ENCODE measurements at regions not wholly inside any gene's neighbourhood (a gene's known extent, or its start where the extent isn't known, plus 50 kb on each side); places are given as distances from the start of the nearest gene placed in this dataset.
"Not testable (repeated sequence)": the region's sequence is repeated elsewhere in the genome, so short reads cannot be mapped to it uniquely, and the experiment has no call there.

- no peak overlapping the region for H3K9ac ChIP-seq (ENCODE audit: low read depth, low read length)
- no peaks in the 10 kb centered on the region for H3K36me3 ChIP-seq (ENCODE audit: insufficient read depth, low read length)
- H3K27me3 ChIP-seq (ENCODE audit: control insufficient read depth, insufficient read depth, low read length) = no peaks in the 10 kb centered on the region
- H3K9me3 ChIP-seq (replicated peaks; ENCODE audit: low read length) = no peaks in the 10 kb centered on the region
- no peaks in the 10 kb centered on the region for H3K4me1 ChIP-seq (ENCODE audit: control insufficient read depth, insufficient read depth, low read length)
- no peak overlapping the region for H3K4me2 ChIP-seq (ENCODE audit: low read length)
- no peak overlapping the region for H3K4me3 ChIP-seq (ENCODE audit: low read length)
Measured at GRCh38 chr7:118938845-118939244, 714.3 kb downstream of the ANKRD7 start.

- no peak overlapping the region for H3K9ac ChIP-seq (ENCODE audit: low read depth, low read length)
- H3K4me3 ChIP-seq (ENCODE audit: low read length) = no peak overlapping the region
- H3K4me1 ChIP-seq (ENCODE audit: control insufficient read depth, insufficient read depth, low read length) = no peaks in the 10 kb centered on the region
- no peaks in the 10 kb centered on the region for H3K27me3 ChIP-seq (ENCODE audit: control insufficient read depth, insufficient read depth, low read length)
- no peak overlapping the region for H3K4me2 ChIP-seq (ENCODE audit: low read length)
- no peaks in the 10 kb centered on the region for H3K9me3 ChIP-seq (replicated peaks; ENCODE audit: low read length)
- H3K36me3 ChIP-seq (ENCODE audit: insufficient read depth, low read length) = no peaks in the 10 kb centered on the region
Measured at GRCh38 chr7:118944271-118944670, 719.8 kb downstream of the ANKRD7 start.

GRCh38 chr7:118945911-118946682, 721.6 kb downstream of the ANKRD7 start:
- no peaks in the 10 kb centered on the region for H3K27me3 ChIP-seq (ENCODE audit: control insufficient read depth, insufficient read depth, low read length)
- H3K36me3 ChIP-seq (ENCODE audit: insufficient read depth, low read length) = no peaks in the 10 kb centered on the region
- H3K4me3 ChIP-seq (ENCODE audit: low read length) = no peak overlapping the region
- H3K4me1 ChIP-seq (ENCODE audit: control insufficient read depth, insufficient read depth, low read length) = no peaks in the 10 kb centered on the region
- no peak overlapping the region for H3K9ac ChIP-seq (ENCODE audit: low read depth, low read length)
- no peaks in the 10 kb centered on the region for H3K9me3 ChIP-seq (replicated peaks; ENCODE audit: low read length)
- H3K4me2 ChIP-seq (ENCODE audit: low read length) = no peak overlapping the region

- no peaks in the 10 kb centered on the region for H3K4me1 ChIP-seq (ENCODE audit: control insufficient read depth, insufficient read depth, low read length)
- no peaks in the 10 kb centered on the region for H3K9me3 ChIP-seq (replicated peaks; ENCODE audit: low read length)
- H3K4me2 ChIP-seq (ENCODE audit: low read length) = no peak overlapping the region
- H3K27me3 ChIP-seq (ENCODE audit: control insufficient read depth, insufficient read depth, low read length) = no peaks in the 10 kb centered on the region
- H3K4me3 ChIP-seq (ENCODE audit: low read length) = no peak overlapping the region
- no peaks in the 10 kb centered on the region for H3K36me3 ChIP-seq (ENCODE audit: insufficient read depth, low read length)
- H3K9ac ChIP-seq (ENCODE audit: low read depth, low read length) = no peak overlapping the region
Measured at GRCh38 chr7:118948508-118948907, 724.0 kb downstream of the ANKRD7 start.

GRCh38 chr7:118949031-118949430, 724.5 kb downstream of the ANKRD7 start:
- H3K9me3 ChIP-seq (replicated peaks; ENCODE audit: low read length) = no peaks in the 10 kb centered on the region
- no peaks in the 10 kb centered on the region for H3K4me1 ChIP-seq (ENCODE audit: control insufficient read depth, insufficient read depth, low read length)
- no peaks in the 10 kb centered on the region for H3K36me3 ChIP-seq (ENCODE audit: insufficient read depth, low read length)
- H3K4me3 ChIP-seq (ENCODE audit: low read length) = no peak overlapping the region
- H3K9ac ChIP-seq (ENCODE audit: low read depth, low read length) = no peak overlapping the region
- no peak overlapping the region for H3K4me2 ChIP-seq (ENCODE audit: low read length)
- H3K27me3 ChIP-seq (ENCODE audit: control insufficient read depth, insufficient read depth, low read length) = no peaks in the 10 kb centered on the region

GRCh38 chr7:118956285-118956684, 731.8 kb downstream of the ANKRD7 start:
- H3K4me1 ChIP-seq (ENCODE audit: control insufficient read depth, insufficient read depth, low read length); H3K4me3 ChIP-seq (ENCODE audit: low read length); H3K9ac ChIP-seq (ENCODE audit: low read depth, low read length); H3K4me2 ChIP-seq (ENCODE audit: low read length); H3K9me3 ChIP-seq (replicated peaks; ENCODE audit: low read length); H3K36me3 ChIP-seq (ENCODE audit: insufficient read depth, low read length); H3K27me3 ChIP-seq (ENCODE audit: control insufficient read depth, insufficient read depth, low read length): not testable (repeated sequence)

GRCh38 chr7:118969370-118969769, 744.9 kb downstream of the ANKRD7 start:
- no peak overlapping the region for H3K4me3 ChIP-seq (ENCODE audit: low read length)
- peaks cover 4% of the 10 kb centered on the region for H3K9me3 ChIP-seq (replicated peaks; ENCODE audit: low read length)
- H3K9ac ChIP-seq (ENCODE audit: low read depth, low read length) = no peak overlapping the region
- H3K36me3 ChIP-seq (ENCODE audit: insufficient read depth, low read length) = no peaks in the 10 kb centered on the region
- H3K27me3 ChIP-seq (ENCODE audit: control insufficient read depth, insufficient read depth, low read length) = no peaks in the 10 kb centered on the region
- no peak overlapping the region for H3K4me2 ChIP-seq (ENCODE audit: low read length)
- H3K4me1 ChIP-seq (ENCODE audit: control insufficient read depth, insufficient read depth, low read length) = no peaks in the 10 kb centered on the region

GRCh38 chr7:118971706-118972105, 747.2 kb downstream of the ANKRD7 start:
- Histone ChIP-seq H3K4me3 (ENCODE audit: low read length) (no peak overlapping the region), H3K36me3 (ENCODE audit: insufficient read depth, low read length) (no peaks in the 10 kb centered on the region), H3K9me3 (replicated peaks; ENCODE audit: low read length) (peaks cover 4% of the 10 kb centered on the region), H3K9ac (ENCODE audit: low read depth, low read length) (no peak overlapping the region), H3K4me2 (ENCODE audit: low read length) (no peak overlapping the region), H3K4me1 (ENCODE audit: control insufficient read depth, insufficient read depth, low read length) (no peaks in the 10 kb centered on the region), H3K27me3 (ENCODE audit: control insufficient read depth, insufficient read depth, low read length) (no peaks in the 10 kb centered on the region)

GRCh38 chr7:118974836-118975235, 750.3 kb downstream of the ANKRD7 start:
- no peak overlapping the region for H3K9ac ChIP-seq (ENCODE audit: low read depth, low read length)
- H3K4me1 ChIP-seq (ENCODE audit: control insufficient read depth, insufficient read depth, low read length) = no peaks in the 10 kb centered on the region
- no peaks in the 10 kb centered on the region for H3K27me3 ChIP-seq (ENCODE audit: control insufficient read depth, insufficient read depth, low read length)

GRCh38 chr7:118995350-118995749, 770.8 kb downstream of the ANKRD7 start:
- Histone ChIP-seq H3K4me2 (ENCODE audit: low read length) (no peak overlapping the region), H3K9ac (ENCODE audit: low read depth, low read length) (no peak overlapping the region), H3K9me3 (replicated peaks; ENCODE audit: low read length) (no peaks in the 10 kb centered on the region), H3K27me3 (ENCODE audit: control insufficient read depth, insufficient read depth, low read length) (no peaks in the 10 kb centered on the region), H3K36me3 (ENCODE audit: insufficient read depth, low read length) (no peaks in the 10 kb centered on the region), H3K4me3 (ENCODE audit: low read length) (no peak overlapping the region), H3K4me1 (ENCODE audit: control insufficient read depth, insufficient read depth, low read length) (no peaks in the 10 kb centered on the region)

More at GRCh38 chr7:118974836-118975235, 750.3 kb downstream of the ANKRD7 start:
- Histone ChIP-seq H3K36me3 (ENCODE audit: insufficient read depth, low read length) (no peaks in the 10 kb centered on the region), H3K4me2 (ENCODE audit: low read length) (no peak overlapping the region), H3K9me3 (replicated peaks; ENCODE audit: low read length) (peaks cover 4% of the 10 kb centered on the region), H3K4me3 (ENCODE audit: low read length) (no peak overlapping the region)

GRCh38 chr7:119007236-119007635, 782.7 kb downstream of the ANKRD7 start:
- H3K9ac ChIP-seq (ENCODE audit: low read depth, low read length) = no peak overlapping the region
- H3K27me3 ChIP-seq (ENCODE audit: control insufficient read depth, insufficient read depth, low read length) = no peaks in the 10 kb centered on the region
- H3K4me2 ChIP-seq (ENCODE audit: low read length) = no peak overlapping the region
- H3K36me3 ChIP-seq (ENCODE audit: insufficient read depth, low read length) = no peaks in the 10 kb centered on the region
- H3K9me3 ChIP-seq (replicated peaks; ENCODE audit: low read length) = peaks cover 2% of the 10 kb centered on the region
- no peak overlapping the region for H3K4me3 ChIP-seq (ENCODE audit: low read length)
- no peaks in the 10 kb centered on the region for H3K4me1 ChIP-seq (ENCODE audit: control insufficient read depth, insufficient read depth, low read length)

GRCh38 chr7:119010635-119011034, 786.1 kb downstream of the ANKRD7 start:
- H3K9ac ChIP-seq (ENCODE audit: low read depth, low read length) = no peak overlapping the region
- H3K36me3 ChIP-seq (ENCODE audit: insufficient read depth, low read length) = no peaks in the 10 kb centered on the region
- no peak overlapping the region for H3K4me3 ChIP-seq (ENCODE audit: low read length)
- no peaks in the 10 kb centered on the region for H3K9me3 ChIP-seq (replicated peaks; ENCODE audit: low read length)
- H3K27me3 ChIP-seq (ENCODE audit: control insufficient read depth, insufficient read depth, low read length) = no peaks in the 10 kb centered on the region
- H3K4me1 ChIP-seq (ENCODE audit: control insufficient read depth, insufficient read depth, low read length) = no peaks in the 10 kb centered on the region
- H3K4me2 ChIP-seq (ENCODE audit: low read length) = no peak overlapping the region
